ENCODE measurements at regions not wholly inside any gene's neighbourhood (a gene's known extent, or its start where the extent isn't known, plus 50 kb on each side); places are given as distances from the start of the nearest gene placed in this dataset.

DNA sequence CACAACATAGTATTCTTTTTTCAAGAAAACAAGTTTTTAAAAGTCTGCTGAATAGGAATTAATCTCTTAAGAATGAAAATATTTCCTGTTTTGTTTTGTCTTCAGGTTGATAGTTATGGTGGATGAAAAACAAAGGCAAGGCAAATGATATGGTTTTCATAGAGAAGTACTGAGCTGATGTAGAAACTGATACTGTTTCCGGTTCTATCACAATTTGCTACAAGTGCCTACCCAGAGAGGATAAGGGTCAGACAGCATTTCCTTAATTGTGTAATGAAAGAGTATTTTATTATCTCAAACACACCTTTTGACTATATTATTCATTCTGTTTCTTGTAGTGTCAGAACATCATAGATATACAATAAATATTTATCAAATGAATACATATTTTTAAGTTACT is 836.3 kb downstream of the SQOR start:
- DNase-seq (no peak), ATAC-seq (no peak)
- intact Hi-C loops (cut with DNase I): no loop called here
- Histone ChIP-seq H3K36me3 (replicated peaks in 1 of 2; ENCODE audit: insufficient read depth in 1 of 2, low read depth in 2 of 2) (no peaks in the 10 kb centered on the region), H3K27ac (no peak overlapping the region), H3K9me3 (no peaks in the 10 kb centered on the region), H3K4me3 (no peak overlapping the region), H3K4me1 (no peaks in the 10 kb centered on the region), H3K27me3 (no peaks in the 10 kb centered on the region)
- no peak for TF ChIP-seq POLR2A (IDR thresholded peaks at IDR 0.05)
- TF ChIP-seq, protein P1, sequence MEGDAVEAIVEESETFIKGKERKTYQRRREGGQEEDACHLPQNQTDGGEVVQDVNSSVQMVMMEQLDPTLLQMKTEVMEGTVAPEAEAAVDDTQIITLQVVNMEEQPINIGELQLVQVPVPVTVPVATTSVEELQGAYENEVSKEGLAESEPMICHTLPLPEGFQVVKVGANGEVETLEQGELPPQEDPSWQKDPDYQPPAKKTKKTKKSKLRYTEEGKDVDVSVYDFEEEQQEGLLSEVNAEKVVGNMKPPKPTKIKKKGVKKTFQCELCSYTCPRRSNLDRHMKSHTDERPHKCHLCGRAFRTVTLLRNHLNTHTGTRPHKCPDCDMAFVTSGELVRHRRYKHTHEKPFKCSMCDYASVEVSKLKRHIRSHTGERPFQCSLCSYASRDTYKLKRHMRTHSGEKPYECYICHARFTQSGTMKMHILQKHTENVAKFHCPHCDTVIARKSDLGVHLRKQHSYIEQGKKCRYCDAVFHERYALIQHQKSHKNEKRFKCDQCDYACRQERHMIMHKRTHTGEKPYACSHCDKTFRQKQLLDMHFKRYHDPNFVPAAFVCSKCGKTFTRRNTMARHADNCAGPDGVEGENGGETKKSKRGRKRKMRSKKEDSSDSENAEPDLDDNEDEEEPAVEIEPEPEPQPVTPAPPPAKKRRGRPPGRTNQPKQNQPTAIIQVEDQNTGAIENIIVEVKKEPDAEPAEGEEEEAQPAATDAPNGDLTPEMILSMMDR (IDR thresholded peaks at IDR 0.05): no peak
- whole genome bisulfite sequencing, 2 donors: 56 to 74% methylated on average over 1 of the region's 1 CpG

DNA sequence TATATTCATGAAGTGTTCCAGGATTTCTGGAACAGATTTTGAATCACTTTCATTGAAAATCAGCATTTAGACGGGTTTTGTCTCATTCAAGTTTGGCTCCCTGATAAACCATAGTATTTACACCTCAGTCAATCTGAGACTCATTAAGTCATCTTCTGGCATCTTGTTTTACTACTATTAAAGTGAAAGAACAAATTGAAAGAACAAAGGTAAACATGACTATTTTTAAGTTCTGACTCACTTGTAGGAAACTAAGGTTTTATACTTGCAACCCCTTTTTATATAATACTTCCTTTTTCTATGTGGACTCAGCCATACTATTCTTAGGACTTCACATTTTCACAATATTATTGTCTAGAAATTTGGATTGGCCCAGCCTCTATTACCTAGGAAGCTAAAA is 854.4 kb downstream of the SQOR start:
- H3K4me3 ChIP-seq: no peak overlapping the region
- DNase-seq (no peak), ATAC-seq (no peak)
- intact Hi-C loops (cut with DNase I): no loop called here
- H3K27me3 ChIP-seq: no peaks in the 10 kb centered on the region
- no peak overlapping the region for H3K27ac ChIP-seq
- WGBS, 2 donors: 70 to 79% methylated on average over 1 of the region's 1 CpG
- no peaks in the 10 kb centered on the region for H3K36me3 ChIP-seq (replicated peaks in 1 of 2; ENCODE audit: insufficient read depth in 1 of 2, low read depth in 2 of 2)
- H3K4me1 ChIP-seq: no peaks in the 10 kb centered on the region
- H3K9me3 ChIP-seq: no peaks in the 10 kb centered on the region
- no peak for TF ChIP-seq POLR2A (IDR thresholded peaks at IDR 0.05)
- TF ChIP-seq, protein P1 (IDR thresholded peaks at IDR 0.05): no peak

DNA sequence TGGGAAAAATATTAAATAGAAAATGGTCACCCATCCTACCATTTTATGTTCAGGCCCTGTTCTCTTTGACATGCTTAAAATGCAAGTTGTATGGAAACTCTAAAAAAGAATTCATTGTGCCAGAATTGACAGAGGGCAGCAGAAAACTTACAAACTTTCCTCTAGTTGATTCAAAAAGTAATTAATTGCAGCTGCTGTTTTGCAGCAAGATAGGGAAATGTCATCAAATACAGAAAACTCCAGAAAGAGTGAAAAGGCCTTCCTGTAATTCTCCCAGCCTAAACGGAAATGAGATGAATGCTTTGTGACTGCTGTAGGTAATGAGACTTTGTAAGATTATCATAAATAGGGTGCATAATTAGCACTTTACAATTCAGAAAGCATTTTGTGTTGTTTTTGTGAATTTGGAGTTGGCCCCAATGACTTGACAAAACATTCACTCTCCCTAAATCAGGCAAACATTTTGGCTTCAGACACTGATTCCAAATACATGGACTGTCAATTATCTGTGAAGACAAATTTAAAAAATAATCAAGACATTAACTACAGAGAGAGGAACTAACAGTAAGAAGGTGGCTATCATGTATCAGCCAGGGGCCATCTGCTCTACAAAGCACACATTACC is 861.8 kb downstream of the SQOR start:
- no peaks in the 10 kb centered on the region for H3K4me1 ChIP-seq
- no peak for ATAC-seq
- no peak overlapping the region for H3K4me3 ChIP-seq
- no peak overlapping the region for H3K27ac ChIP-seq
- 24 to 44% methylated on average over 1 of the region's 1 CpG for WGBS, 2 donors
- TF ChIP-seq, protein P1 (IDR thresholded peaks at IDR 0.05): no peak
- TF ChIP-seq POLR2A (IDR thresholded peaks at IDR 0.05): no peak
- intact Hi-C loops (cut with DNase I): no loop called here
- no peaks in the 10 kb centered on the region for H3K36me3 ChIP-seq (replicated peaks in 1 of 2; ENCODE audit: insufficient read depth in 1 of 2, low read depth in 2 of 2)
- no peak for DNase-seq
- H3K9me3 ChIP-seq: no peaks in the 10 kb centered on the region
- H3K27me3 ChIP-seq: no peaks in the 10 kb centered on the region

GRCh38 chr15:46502667-46503066 is 867.8 kb downstream of the SQOR start:
- Histone ChIP-seq H3K27me3 (no peaks in the 10 kb centered on the region), H3K4me1 (no peaks in the 10 kb centered on the region), H3K4me3 (no peak overlapping the region), H3K36me3 (replicated peaks in 1 of 2; ENCODE audit: insufficient read depth in 1 of 2, low read depth in 2 of 2) (no peaks in the 10 kb centered on the region), H3K27ac (no peak overlapping the region), H3K9me3 (no peaks in the 10 kb centered on the region)
- DNase-seq (no peak), ATAC-seq (no peak)
- intact Hi-C loops (cut with DNase I): no loop called here
- 22 to 38% methylated on average over 3 of the region's 3 CpGs for WGBS, 2 donors
- TF ChIP-seq POLR2A (IDR thresholded peaks at IDR 0.05): no peak
- TF ChIP-seq, protein P1 (IDR thresholded peaks at IDR 0.05): peak in 3 of 7 experiments; percentile 13 to 33 (median 27)

DNA sequence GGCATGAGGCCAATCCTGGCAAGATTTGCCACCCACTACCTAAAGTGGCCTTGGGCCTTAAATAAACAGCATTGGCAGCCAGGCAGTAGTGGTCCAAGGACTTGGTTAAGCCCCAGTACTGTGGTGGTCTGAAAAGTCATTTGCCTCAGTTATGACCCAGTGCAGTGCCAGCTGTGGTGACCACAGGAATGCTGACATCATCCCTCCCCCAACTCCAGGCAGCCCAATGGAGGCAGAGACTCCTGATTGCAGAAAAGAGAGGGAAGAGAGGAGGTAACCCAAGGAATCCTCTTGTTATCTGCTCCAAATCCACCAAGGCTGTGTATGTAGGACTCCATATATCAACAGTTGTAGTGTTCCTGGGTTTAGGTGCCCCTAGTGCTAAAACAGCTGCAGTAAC is 883.6 kb downstream of the SQOR start:
- H3K4me3 ChIP-seq: no peak overlapping the region
- TF ChIP-seq, protein P1 (IDR thresholded peaks at IDR 0.05): no peak
- TF ChIP-seq POLR2A (IDR thresholded peaks at IDR 0.05): no peak
- H3K9me3 ChIP-seq: no peaks in the 10 kb centered on the region
- H3K4me1 ChIP-seq: no peaks in the 10 kb centered on the region
- ATAC-seq (no peak), DNase-seq (no peak)
- no peak overlapping the region for H3K27ac ChIP-seq
- no peaks in the 10 kb centered on the region for H3K36me3 ChIP-seq (replicated peaks in 1 of 2; ENCODE audit: insufficient read depth in 1 of 2, low read depth in 2 of 2)
- intact Hi-C loops (cut with DNase I): no loop called here
- H3K27me3 ChIP-seq: no peaks in the 10 kb centered on the region

Measured in body of pancreas (tissue), 4 donors.